Fibroblast of lung (primary cell): ENCODE measurements at regions not wholly inside any gene's neighbourhood (a gene's known extent, or its start where the extent isn't known, plus 50 kb on each side); places are given as distances from the start of the nearest gene placed in this dataset.

Experiments used
- DNase-seq, 2 donors: peaks; one replicate each; pipeline versions ENCODE4 v3.0.0 to v3.0.0-alpha.2; 2010; ENCODE audit warnings: low read depth in 2 of 2
- H2AFZ ChIP-seq: 2 replicates; pipeline ENCODE4 v1.5.1; 2012; ENCODE audit warnings: low read length, control low read depth, inconsistent platforms
- H3K27ac ChIP-seq: 2 replicates; pipeline ENCODE4 v1.5.1; 2011; ENCODE audit warnings: low read length, control low read depth; ENCODE audit not compliant: insufficient read depth
- H3K27me3 ChIP-seq: 2 replicates; pipeline ENCODE4 v1.5.1; 2011; ENCODE audit warnings: mild to moderate bottlenecking, low read length; ENCODE audit not compliant: control insufficient read depth, insufficient read depth
- H3K36me3 ChIP-seq: 2 replicates; pipeline ENCODE4 v1.5.1; 2011; ENCODE audit warnings: low read length; ENCODE audit not compliant: control insufficient read depth, insufficient read depth
- H3K4me1 ChIP-seq: 2 replicates; pipeline ENCODE4 v1.5.1; 2011; ENCODE audit warnings: low read length; ENCODE audit not compliant: control insufficient read depth, insufficient read depth; ENCODE audit errors: extremely low read depth
- H3K4me2 ChIP-seq: 2 replicates; pipeline ENCODE4 v1.5.1; 2011; ENCODE audit warnings: low read length, control low read depth; ENCODE audit not compliant: insufficient read depth; ENCODE audit errors: extremely low read depth
- H3K4me3 ChIP-seq, 4 experiments: fragments of 200-600 bp in 1 of 4; sonication (generic) in 1 of 4; replicated peaks in 1 of 4; 2 replicates each; pipeline ENCODE4 v1.5.1; 2011 to 2016; ENCODE audit warnings: low read length in 4 of 4, low read depth in 3 of 4, mild to moderate bottlenecking in 3 of 4, control low read depth in 2 of 4, inconsistent platforms in 1 of 4, mixed read lengths in 1 of 4; ENCODE audit not compliant: insufficient read depth in 1 of 4; ENCODE audit errors: control extremely low read depth in 1 of 4
- H3K79me2 ChIP-seq: 2 replicates; pipeline ENCODE4 v1.5.1; 2012; ENCODE audit warnings: mild to moderate bottlenecking, low read length, inconsistent platforms; ENCODE audit not compliant: control insufficient read depth, insufficient read depth
- H3K9ac ChIP-seq: 2 replicates; pipeline ENCODE4 v1.5.1; 2011; ENCODE audit warnings: mild to moderate bottlenecking, low read length, control low read depth; ENCODE audit not compliant: insufficient read depth
- H3K9me3 ChIP-seq: 2 replicates; pipeline ENCODE4 v1.5.1; 2012; ENCODE audit warnings: low read depth, low read length; ENCODE audit not compliant: control insufficient read depth, insufficient read depth
- H4K20me1 ChIP-seq: 2 replicates; pipeline ENCODE4 v1.5.1; 2011; ENCODE audit warnings: low read length; ENCODE audit not compliant: control insufficient read depth, insufficient read depth; ENCODE audit errors: extremely low read depth
- CTCF ChIP-seq, 2 donors: IDR thresholded peaks in 1 of 2; conservative IDR thresholded peaks in 1 of 2; 1 replicate in 1 of 2; 2 replicates in 1 of 2; pipeline ENCODE4 v1.5.1; 2011 to 2012; ENCODE audit warnings: low read length in 2 of 2, control low read depth in 1 of 2, inconsistent platforms in 1 of 2, low read depth in 1 of 2, mild to moderate bottlenecking in 1 of 2
- EZH2 ChIP-seq: IDR thresholded peaks from 2 replicates; pipeline ENCODE4 v1.5.1; 2012; ENCODE audit warnings: low read length, control low read depth, mild to moderate bottlenecking; ENCODE audit errors: missing control alignments

GRCh38 chr14:82412545-82412944, 878.9 kb upstream of the SEL1L start:
- Histone ChIP-seq H3K9me3 (no peaks in the 10 kb centered on the region), H2AFZ (no peak overlapping the region), H3K4me1 (no peaks in the 10 kb centered on the region), H3K9ac (no peak overlapping the region), H4K20me1 (no peaks in the 10 kb centered on the region), H3K4me2 (no peak overlapping the region), H3K4me3 (no peak overlapping the region), H3K27me3 (no peaks in the 10 kb centered on the region), H3K36me3 (no peaks in the 10 kb centered on the region), H3K27ac (no peak overlapping the region), H3K79me2 (no peaks in the 10 kb centered on the region)
- TF ChIP-seq CTCF (conservative IDR thresholded peaks at IDR 0.05 in 1 of 2, IDR thresholded peaks at IDR 0.05 in 1 of 2; ENCODE audit: low read depth in 1 of 2, low read length in 2 of 2) (no peak), EZH2 (no peak)
- DNase-seq = no peak

GRCh38 chr14:82414853-82415539, 881.3 kb upstream of the SEL1L start:
- Histone ChIP-seq H4K20me1 (no peaks in the 10 kb centered on the region), H3K4me3 (no peak overlapping the region), H3K79me2 (no peaks in the 10 kb centered on the region), H3K9me3 (no peaks in the 10 kb centered on the region), H3K4me1 (no peaks in the 10 kb centered on the region), H3K27me3 (no peaks in the 10 kb centered on the region), H3K9ac (no peak overlapping the region), H2AFZ (no peak overlapping the region), H3K27ac (no peak overlapping the region), H3K4me2 (no peak overlapping the region), H3K36me3 (no peaks in the 10 kb centered on the region)
- TF ChIP-seq EZH2 (no peak), CTCF (conservative IDR thresholded peaks at IDR 0.05 in 1 of 2, IDR thresholded peaks at IDR 0.05 in 1 of 2; ENCODE audit: low read depth in 1 of 2, low read length in 2 of 2) (no peak)
- DNase-seq = no peak

- Histone ChIP-seq H3K9me3 (no peaks in the 10 kb centered on the region), H3K4me1 (no peaks in the 10 kb centered on the region), H3K36me3 (no peaks in the 10 kb centered on the region), H3K27ac (no peak overlapping the region), H2AFZ (no peak overlapping the region), H3K9ac (no peak overlapping the region), H3K27me3 (no peaks in the 10 kb centered on the region), H3K79me2 (no peaks in the 10 kb centered on the region), H3K4me3 (no peak overlapping the region), H4K20me1 (no peaks in the 10 kb centered on the region), H3K4me2 (no peak overlapping the region)
- TF ChIP-seq EZH2 (no peak), CTCF (conservative IDR thresholded peaks at IDR 0.05 in 1 of 2, IDR thresholded peaks at IDR 0.05 in 1 of 2; ENCODE audit: low read depth in 1 of 2, low read length in 2 of 2) (no peak)
- no peak for DNase-seq
Observed at GRCh38 chr14:82419933-82420332, 886.3 kb upstream of the SEL1L start.
